ENCODE measurements at regions not wholly inside any gene's neighbourhood (a gene's known extent, or its start where the extent isn't known, plus 50 kb on each side); places are given as distances from the start of the nearest gene placed in this dataset.

GRCh38 chr13:109971456-109972090, 185.2 kb upstream of the IRS2 start:
- Mint-ChIP-seq H3K36me3 (ENCODE audit: low read depth) (no peaks in the 10 kb centered on the region), H3K4me1 (no peaks in the 10 kb centered on the region), H3K4me3 (no peak overlapping the region), H3K27me3 (no peaks in the 10 kb centered on the region), H3K9me3 (peaks cover 9% of the 10 kb centered on the region), H3K27ac (no peak overlapping the region)
- no peak for DNase-seq
- POLR2A ChIA-PET, result no interaction called here
- CTCF ChIA-PET, result no interaction called here

DNA sequence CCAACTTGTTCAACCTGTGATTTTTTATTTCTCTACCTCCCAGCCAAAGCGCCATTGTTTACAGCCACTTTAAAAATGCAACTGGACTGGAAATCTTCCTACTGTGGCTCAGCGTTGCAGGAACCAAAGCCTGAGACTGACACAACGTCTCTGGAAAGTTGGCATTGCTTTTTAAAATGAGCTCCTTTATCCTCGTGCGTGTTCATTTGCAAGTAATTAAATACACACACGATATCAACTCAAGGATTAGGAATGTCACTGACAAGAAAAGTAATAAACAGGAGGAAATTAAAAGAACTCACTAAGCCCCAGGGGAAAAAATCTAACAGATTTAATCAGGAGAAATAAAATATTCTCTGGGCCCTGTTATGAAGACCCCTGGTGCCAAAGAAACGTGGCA, 184.6 kb upstream of the IRS2 start:
- Mint-ChIP-seq H3K27ac (no peak overlapping the region), H3K4me1 (no peaks in the 10 kb centered on the region), H3K36me3 (ENCODE audit: low read depth) (no peaks in the 10 kb centered on the region), H3K9me3 (peaks cover 9% of the 10 kb centered on the region), H3K4me3 (no peak overlapping the region), H3K27me3 (no peaks in the 10 kb centered on the region)
- ChIA-PET CTCF (no interaction called here), POLR2A (no interaction called here)
- DNase-seq, result no peak

- CTCF ChIA-PET, result no interaction called here
- Mint-ChIP-seq H3K27ac (no peak overlapping the region), H3K4me1 (no peaks in the 10 kb centered on the region), H3K27me3 (peaks cover 5% of the 10 kb centered on the region), H3K36me3 (ENCODE audit: low read depth) (no peaks in the 10 kb centered on the region), H3K4me3 (no peak overlapping the region), H3K9me3 (peaks cover 9% of the 10 kb centered on the region)
- DNase-seq, result no peak
- POLR2A ChIA-PET, result no interaction called here
Observed at GRCh38 chr13:109968876-109969577, 182.6 kb upstream of the IRS2 start.

DNA sequence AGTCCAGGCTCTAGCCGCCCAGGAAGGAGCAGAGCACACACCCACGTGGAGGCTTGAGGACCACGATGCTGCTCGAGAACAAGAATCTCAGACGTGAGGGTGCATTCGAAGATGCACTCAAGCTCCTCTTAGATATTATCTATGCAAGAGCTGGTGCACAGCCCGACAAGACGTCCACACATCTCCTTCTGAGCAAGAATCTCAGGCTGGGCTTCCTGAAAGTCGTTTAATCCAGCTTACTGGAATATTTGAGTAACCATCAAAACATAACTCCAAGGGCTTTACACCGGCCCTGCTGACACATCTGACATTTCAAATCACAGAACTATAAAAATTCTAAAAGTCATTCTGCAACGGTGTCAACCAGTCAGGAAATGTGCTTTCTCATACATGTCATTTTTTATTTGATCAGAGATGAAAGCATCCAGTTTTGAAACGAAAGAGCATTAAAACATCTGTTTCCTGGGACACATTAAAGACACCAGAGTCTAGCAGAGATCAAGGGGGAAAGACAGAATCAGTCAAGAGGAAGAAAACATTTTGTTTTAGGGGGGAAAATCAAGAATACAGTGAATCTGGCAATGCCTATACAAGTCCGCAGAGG, 177.7 kb upstream of the IRS2 start:
- no peaks in the 10 kb centered on the region for H3K36me3 Mint-ChIP-seq (ENCODE audit: low read depth)
- ChIA-PET CTCF (interaction anchor here (0.7 kb wide), 1 partner anchor 157 kb away, joined by 3 read pairs; no protein-coding TSS in a partner anchor), POLR2A (no interaction called here)
- H3K4me1 Mint-ChIP-seq, result no peaks in the 10 kb centered on the region
- no peak for DNase-seq
- peaks cover 7% of the 10 kb centered on the region for H3K27me3 Mint-ChIP-seq
- peaks cover 3% of the 10 kb centered on the region for H3K9me3 Mint-ChIP-seq
- no peak overlapping the region for H3K27ac Mint-ChIP-seq
- no peak overlapping the region for H3K4me3 Mint-ChIP-seq

GRCh38 chr13:109963384-109963783, 177.0 kb upstream of the IRS2 start:
- Mint-ChIP-seq H3K36me3 (ENCODE audit: low read depth) (no peaks in the 10 kb centered on the region), H3K27ac (no peak overlapping the region), H3K27me3 (peaks cover 7% of the 10 kb centered on the region), H3K9me3 (peaks cover 2% of the 10 kb centered on the region), H3K4me3 (no peak overlapping the region), H3K4me1 (no peaks in the 10 kb centered on the region)
- DNase-seq, result no peak
- POLR2A ChIA-PET, result no interaction called here
- CTCF ChIA-PET, result no interaction called here

DNA sequence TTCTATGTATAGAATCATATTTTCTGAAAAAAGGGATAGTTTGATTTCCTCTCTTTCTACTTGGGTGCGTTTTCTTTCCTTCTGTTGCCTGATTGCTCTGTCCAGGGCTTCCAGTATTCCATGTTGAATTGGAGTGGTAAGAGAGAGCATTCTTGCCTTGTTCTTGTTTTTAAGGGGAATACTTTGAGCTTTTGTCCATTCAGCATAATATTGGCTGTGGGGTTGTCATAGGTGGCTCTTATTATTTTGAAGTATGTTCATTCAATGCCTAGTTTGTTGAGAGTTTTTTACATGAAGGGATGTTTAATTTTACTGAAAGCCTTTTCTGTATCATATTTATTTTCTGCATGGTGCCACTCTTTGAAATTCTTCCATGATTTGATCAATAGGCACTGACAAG, 173.5 kb upstream of the IRS2 start:
- Mint-ChIP-seq H3K27me3 (peaks cover 9% of the 10 kb centered on the region), H3K36me3 (ENCODE audit: low read depth) (no peaks in the 10 kb centered on the region), H3K4me1 (no peaks in the 10 kb centered on the region), H3K27ac (no peak overlapping the region), H3K4me3 (no peak overlapping the region), H3K9me3 (peaks cover 2% of the 10 kb centered on the region)
- POLR2A ChIA-PET, result no interaction called here
- CTCF ChIA-PET, result no interaction called here
- DNase-seq, result no peak

DNA sequence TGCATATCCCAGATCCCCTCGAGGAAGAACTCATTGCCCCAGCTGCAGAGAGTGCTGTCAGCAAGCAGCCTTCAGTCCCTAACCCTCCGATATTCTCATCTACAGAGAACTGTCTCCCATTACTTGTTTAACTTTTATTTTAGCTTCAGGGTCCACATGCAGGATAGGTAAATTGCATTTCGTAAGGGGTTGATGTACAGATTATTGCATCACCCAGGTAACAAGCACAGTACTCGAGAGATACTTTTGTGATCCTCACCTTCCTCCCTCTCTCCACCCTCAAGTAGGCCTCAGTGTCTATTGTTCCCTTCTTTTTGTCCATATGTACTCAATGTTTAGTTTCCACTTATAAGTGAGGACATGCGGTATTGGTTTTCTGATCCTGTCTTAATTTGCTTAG, 171.5 kb upstream of the IRS2 start:
- Mint-ChIP-seq H3K36me3 (ENCODE audit: low read depth) (no peaks in the 10 kb centered on the region), H3K4me1 (no peaks in the 10 kb centered on the region), H3K9me3 (peaks cover 2% of the 10 kb centered on the region), H3K4me3 (no peak overlapping the region), H3K27me3 (peaks cover 2% of the 10 kb centered on the region), H3K27ac (no peak overlapping the region)
- ChIA-PET POLR2A (no interaction called here), CTCF (no interaction called here)
- no peak for DNase-seq

GRCh38 chr13:109955598-109955997, 169.2 kb upstream of the IRS2 start:
- POLR2A ChIA-PET, result no interaction called here
- Mint-ChIP-seq H3K4me1 (no peaks in the 10 kb centered on the region), H3K36me3 (ENCODE audit: low read depth) (no peaks in the 10 kb centered on the region), H3K4me3 (no peak overlapping the region), H3K9me3 (peaks cover 2% of the 10 kb centered on the region), H3K27me3 (peaks cover 2% of the 10 kb centered on the region), H3K27ac (no peak overlapping the region)
- DNase-seq, result no peak
- CTCF ChIA-PET, result no interaction called here

DNA sequence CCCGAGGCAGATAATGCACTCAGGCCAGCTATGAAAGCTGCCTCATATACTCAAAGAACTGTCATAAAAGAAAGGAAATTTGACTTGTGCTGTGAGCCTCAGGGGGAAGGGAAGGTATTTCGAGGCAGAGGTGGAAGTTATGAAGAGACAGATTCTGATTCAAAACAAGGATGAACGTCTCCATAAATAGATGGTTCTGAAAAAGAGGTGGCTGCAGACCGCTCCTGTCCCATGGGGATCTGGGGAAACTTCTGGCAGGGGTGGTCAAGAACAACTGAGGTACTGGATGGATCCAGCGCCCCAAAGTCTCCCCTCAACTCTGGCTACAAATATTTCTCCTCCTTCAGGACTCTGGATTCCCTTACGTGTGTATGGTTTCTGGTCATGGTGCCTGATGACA, 168.1 kb upstream of the IRS2 start:
- H3K36me3 Mint-ChIP-seq (ENCODE audit: low read depth), result no peaks in the 10 kb centered on the region
- ChIA-PET CTCF (no interaction called here), POLR2A (no interaction called here)
- no peak for DNase-seq
- H3K4me1 Mint-ChIP-seq, result no peaks in the 10 kb centered on the region
- H3K27me3 Mint-ChIP-seq, result peaks cover 2% of the 10 kb centered on the region
- H3K9me3 Mint-ChIP-seq, result no peaks in the 10 kb centered on the region
- no peak overlapping the region for H3K4me3 Mint-ChIP-seq
- H3K27ac Mint-ChIP-seq, result no peak overlapping the region

DNA sequence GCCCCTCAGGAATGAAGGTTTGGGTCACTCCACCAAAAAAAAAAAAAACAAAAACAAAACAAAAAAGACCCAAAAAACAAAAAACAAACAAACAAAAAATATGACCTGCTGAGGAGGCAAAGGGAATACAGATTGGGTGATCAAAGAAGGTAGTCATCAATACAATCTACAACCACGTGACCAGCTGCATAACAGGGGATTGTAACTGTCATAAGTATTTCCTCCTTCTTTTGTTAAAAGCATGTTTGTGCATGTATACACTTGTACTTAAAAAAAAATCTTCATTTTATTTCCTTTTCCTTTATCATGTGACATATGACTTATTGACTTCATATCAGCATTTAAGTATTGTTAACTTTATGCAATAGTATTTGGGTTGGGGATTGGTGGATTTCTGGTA, 165.1 kb upstream of the IRS2 start:
- ChIA-PET CTCF (no interaction called here), POLR2A (no interaction called here)
- no peaks in the 10 kb centered on the region for H3K9me3 Mint-ChIP-seq
- H3K4me1 Mint-ChIP-seq, result no peaks in the 10 kb centered on the region
- H3K27me3 Mint-ChIP-seq, result no peaks in the 10 kb centered on the region
- H3K4me3 Mint-ChIP-seq, result no peak overlapping the region
- no peaks in the 10 kb centered on the region for H3K36me3 Mint-ChIP-seq (ENCODE audit: low read depth)
- H3K27ac Mint-ChIP-seq, result no peak overlapping the region
- no peak for DNase-seq

DNA sequence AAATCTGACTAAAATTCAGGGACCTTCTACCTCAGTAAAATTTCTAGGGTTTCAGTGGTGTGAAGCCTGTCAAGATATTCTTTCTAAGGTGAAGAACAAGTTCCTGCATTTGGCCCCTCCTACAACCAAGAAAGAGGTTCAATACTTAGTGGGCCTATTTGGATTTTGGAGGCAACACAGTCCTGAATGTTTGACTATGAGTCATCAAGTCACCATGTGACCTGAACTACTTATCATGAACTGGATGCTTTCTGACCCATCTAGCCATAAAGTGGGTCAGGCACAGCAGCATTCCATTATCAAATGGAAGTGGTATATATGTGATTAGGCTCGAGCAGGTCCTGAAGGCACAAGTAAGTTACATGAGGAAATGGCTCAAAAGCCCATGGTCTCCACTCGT, 163.0 kb upstream of the IRS2 start:
- Mint-ChIP-seq H3K27me3 (no peaks in the 10 kb centered on the region), H3K4me1 (no peaks in the 10 kb centered on the region), H3K4me3 (no peak overlapping the region), H3K36me3 (ENCODE audit: low read depth) (no peaks in the 10 kb centered on the region), H3K27ac (no peak overlapping the region), H3K9me3 (no peaks in the 10 kb centered on the region)
- DNase-seq, result no peak
- ChIA-PET POLR2A (no interaction called here), CTCF (no interaction called here)

- CTCF ChIA-PET, result no interaction called here
Observed at GRCh38 chr13:109947006-109947405, 160.6 kb upstream of the IRS2 start.

GRCh38 chr13:109945206-109945960, 159.0 kb upstream of the IRS2 start:
- H3K4me3 Mint-ChIP-seq, result no peak overlapping the region
- H3K27me3 Mint-ChIP-seq, result no peaks in the 10 kb centered on the region
- no peaks in the 10 kb centered on the region for H3K36me3 Mint-ChIP-seq (ENCODE audit: low read depth)
- ChIA-PET POLR2A (no interaction called here), CTCF (no interaction called here)
- no peaks in the 10 kb centered on the region for H3K4me1 Mint-ChIP-seq
- H3K27ac Mint-ChIP-seq, result no peak overlapping the region
- no peaks in the 10 kb centered on the region for H3K9me3 Mint-ChIP-seq
- DNase-seq, result no peak

More at GRCh38 chr13:109947006-109947405, 160.6 kb upstream of the IRS2 start:
- Mint-ChIP-seq H3K27me3 (no peaks in the 10 kb centered on the region), H3K27ac (no peak overlapping the region), H3K4me3 (no peak overlapping the region), H3K9me3 (no peaks in the 10 kb centered on the region), H3K4me1 (no peaks in the 10 kb centered on the region), H3K36me3 (ENCODE audit: low read depth) (no peaks in the 10 kb centered on the region)
- no peak for DNase-seq
- POLR2A ChIA-PET, result no interaction called here

All from activated CD4-positive, alpha-beta memory T cell treated with anti-CD3 and anti-CD28 coated beads, Interleukin-2, amount 10 ng/mL, durations not matched to agents 7 days and 5 days (primary cell).